K562 (cell line): ENCODE measurements at regions not wholly inside any gene's neighbourhood (a gene's known extent, or its start where the extent isn't known, plus 50 kb on each side); places are given as distances from the start of the nearest gene placed in this dataset.

Source experiments
- CBFA2T2 ChIP-seq: fragments of 450-650 bp; conservative IDR thresholded peaks from 2 replicates; pipeline ENCODE4 v1.6.1; 2017; ENCODE audit warnings: mild to moderate bottlenecking
- CTCF ChIP-seq, 3 experiments: IDR thresholded peaks in 2 of 3; conservative IDR thresholded peaks in 1 of 3; 2 replicates each; pipeline ENCODE4 v1.5.1; 2011 to 2012; ENCODE audit warnings: low read length in 3 of 3, mild to moderate bottlenecking in 3 of 3, control low read depth in 2 of 3, improper control_type of control experiment in 1 of 3, inconsistent platforms in 1 of 3, low read depth in 1 of 3, mixed read lengths in 1 of 3, moderate library complexity in 1 of 3; ENCODE audit not compliant: insufficient read depth in 2 of 3
- POLR2A ChIP-seq: fragments of 450-650 bp; conservative IDR thresholded peaks from 2 replicates; pipeline ENCODE4 v1.6.1; 2016

GRCh38 chr5:93221773-93222172, 359.2 kb downstream of the NR2F1-AS1 start:
- TF ChIP-seq CBFA2T2 (no peak), POLR2A (no peak), CTCF (IDR thresholded peaks at IDR 0.05 in 2 of 3, conservative IDR thresholded peaks at IDR 0.05 in 1 of 3; ENCODE audit: insufficient read depth in 2 of 3, low read depth in 1 of 3, low read length in 3 of 3) (no peak)
